Mesodermal cell (in vitro differentiated cells): ENCODE measurements at regions not wholly inside any gene's neighbourhood (a gene's known extent, or its start where the extent isn't known, plus 50 kb on each side); places are given as distances from the start of the nearest gene placed in this dataset.
A peak's percentile ranks its signal among the peaks of the same experiment; 100 is the strongest.

ENCODE experiments used
- H3K27ac ChIP-seq: 2 replicates; pipeline ENCODE4 v1.7.0; 2013; ENCODE audit warnings: mild to moderate bottlenecking, low read depth, low read length, moderate library complexity; ENCODE audit not compliant: severe bottlenecking
- H3K36me3 ChIP-seq: 2 replicates; pipeline ENCODE4 v1.7.1; 2013; ENCODE audit warnings: mild to moderate bottlenecking, low read length, moderate library complexity; ENCODE audit not compliant: control insufficient read depth, insufficient read depth
- H3K4me1 ChIP-seq: one replicate; pipeline ENCODE4 v1.7.1; 2013; ENCODE audit warnings: mild to moderate bottlenecking, low read length; ENCODE audit not compliant: insufficient read depth, control insufficient read depth, poor library complexity, severe bottlenecking
- H3K4me3 ChIP-seq: 2 replicates; pipeline ENCODE4 v1.7.0; 2013; ENCODE audit warnings: low read length, control low read depth, mild to moderate bottlenecking; ENCODE audit not compliant: insufficient read depth, poor library complexity, severe bottlenecking; ENCODE audit errors: extremely low read depth
- H3K9me3 ChIP-seq: 2 replicates; pipeline ENCODE4 v1.7.1; 2013; ENCODE audit warnings: mild to moderate bottlenecking, low read length, moderate library complexity; ENCODE audit not compliant: control insufficient read depth
- WGBS, 2 experiments: methylation state at CpG; one replicate each; pipeline ENCODE4 v1.1.5; 2013; ENCODE audit warnings: missing lambda C conversion rate in 2 of 2; ENCODE audit not compliant: insufficient coverage in 2 of 2; 5-methylcytosine and 5-hydroxymethylcytosine counted together

DNA sequence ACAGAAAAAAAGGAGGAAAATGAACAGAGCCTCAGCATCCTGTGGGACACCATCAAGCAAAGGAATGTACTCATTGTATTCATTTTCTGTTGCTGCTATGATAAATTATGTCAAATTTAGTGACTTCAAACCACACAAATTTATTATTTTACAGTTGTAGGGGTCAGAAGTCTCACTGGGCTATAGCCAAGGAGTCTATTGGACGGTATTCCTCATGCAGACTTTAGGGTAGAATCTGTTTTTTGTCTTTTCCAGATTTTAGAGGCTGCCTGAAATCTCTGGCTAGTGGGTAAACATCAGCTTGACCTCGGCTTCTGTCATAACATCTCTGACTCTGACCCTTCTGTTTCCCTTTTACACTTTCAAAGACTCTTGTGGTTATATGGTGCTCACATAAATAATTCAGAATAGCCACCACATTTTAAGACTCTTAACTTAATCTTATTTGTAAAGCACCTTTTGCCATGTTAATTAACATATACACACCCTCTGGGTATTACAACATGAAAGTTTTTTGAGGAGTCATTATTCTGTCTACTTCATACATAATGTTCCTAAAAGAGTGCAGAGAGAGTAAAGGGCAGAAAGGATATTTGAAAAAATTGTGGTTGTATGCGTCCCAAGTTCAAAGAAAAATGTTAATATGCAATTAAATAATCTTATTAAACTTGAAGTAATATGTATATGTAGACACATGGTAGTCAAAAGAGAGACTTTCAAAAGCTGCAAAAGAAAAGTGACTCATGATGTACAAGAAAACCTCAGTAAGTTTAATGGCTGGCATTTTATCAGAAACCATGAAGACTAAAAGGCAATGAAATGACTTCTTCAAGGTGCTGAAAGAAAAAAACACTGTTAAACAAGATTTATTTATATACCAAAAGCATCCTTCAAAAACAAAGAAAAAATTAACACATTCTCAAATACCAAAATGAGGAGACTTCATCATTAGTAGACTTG, 70.8 kb upstream of the MEOX2 start:
- H3K4me1 ChIP-seq: no peaks in the 10 kb centered on the region
- H3K4me3 ChIP-seq: no peak overlapping the region
- H3K27ac ChIP-seq: no peak overlapping the region
- no peaks in the 10 kb centered on the region for H3K36me3 ChIP-seq
- WGBS, 2 experiments: no CpG with 5 or more reads among the region's 3 CpGs
- H3K9me3 ChIP-seq: peaks cover 4% of the 10 kb centered on the region

- Histone ChIP-seq H3K36me3 (no peaks in the 10 kb centered on the region), H3K4me1 (no peaks in the 10 kb centered on the region), H3K4me3 (no peak overlapping the region), H3K27ac (no peak overlapping the region), H3K9me3 (peaks cover 4% of the 10 kb centered on the region)
- 93% methylated on average over 2 of the region's 2 CpGs; no CpG with 5 or more reads in 1 of the 2 experiments for WGBS, 2 experiments
These were observed 68.6 kb upstream of the MEOX2 start for GRCh38 chr7:15755061-15755460.

- WGBS, 2 experiments: no CpG with 5 or more reads among the region's 1 CpG
- Histone ChIP-seq H3K27ac (no peak overlapping the region), H3K36me3 (no peaks in the 10 kb centered on the region), H3K9me3 (peaks cover 4% of the 10 kb centered on the region), H3K4me1 (no peaks in the 10 kb centered on the region), H3K4me3 (no peak overlapping the region)
These were observed 67.5 kb upstream of the MEOX2 start for GRCh38 chr7:15753887-15754579.

DNA sequence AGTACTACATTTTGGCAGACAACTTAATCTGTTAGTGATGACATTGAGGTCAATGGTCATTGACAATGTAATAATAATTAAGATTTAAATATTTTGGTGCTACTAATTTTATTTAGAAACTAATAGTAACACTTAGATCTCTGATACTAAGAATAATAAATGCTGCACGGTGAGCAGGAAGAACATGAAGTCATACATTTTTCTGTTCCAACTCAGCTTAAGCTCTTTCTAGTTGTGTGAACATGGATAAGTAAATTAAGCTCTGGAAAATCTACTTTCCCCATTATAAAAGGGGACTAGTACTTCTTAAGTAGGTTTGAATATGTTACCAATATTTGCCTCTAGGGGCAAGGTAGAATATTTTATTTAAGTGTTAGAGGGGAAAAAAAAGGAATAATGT, 65.9 kb upstream of the MEOX2 start:
- H3K4me1 ChIP-seq: peaks cover 2% of the 10 kb centered on the region
- H3K4me3 ChIP-seq: no peak overlapping the region
- no peaks in the 10 kb centered on the region for H3K36me3 ChIP-seq
- H3K27ac ChIP-seq: no peak overlapping the region
- WGBS, 2 experiments: no CpG with 5 or more reads among the region's 1 CpG
- H3K9me3 ChIP-seq: peaks cover 4% of the 10 kb centered on the region

DNA sequence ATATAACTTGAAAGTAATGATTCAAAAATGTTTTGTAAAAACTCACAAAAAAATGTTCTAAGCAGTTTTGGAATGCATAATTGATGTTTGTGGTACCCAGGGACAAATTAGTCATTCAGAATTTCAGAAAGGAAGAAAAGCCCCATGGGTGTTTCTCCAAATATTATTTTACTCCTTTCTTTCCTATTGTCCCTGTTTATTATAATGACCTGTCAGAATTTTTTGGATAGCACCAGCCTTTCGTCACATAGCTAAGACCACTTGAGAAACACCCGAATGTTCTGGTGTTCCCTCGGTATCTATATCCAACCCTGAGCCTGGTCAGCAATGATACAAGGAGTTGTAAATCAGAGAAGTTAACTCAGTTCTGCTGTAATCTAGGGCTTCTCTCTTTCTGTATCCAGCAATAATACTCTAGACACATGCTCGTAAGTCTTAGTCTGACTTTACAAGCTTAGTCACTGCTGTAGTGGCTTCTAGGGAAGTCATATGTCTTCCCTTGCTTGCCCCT, 64.8 kb upstream of the MEOX2 start:
- WGBS, 2 experiments: 88% methylated on average over 3 of the region's 4 CpGs; no CpG with 5 or more reads in 1 of the 2 experiments

GRCh38 chr7:15750727-15751126, 64.2 kb upstream of the MEOX2 start:
- H3K4me3 ChIP-seq: no peak overlapping the region
- H3K4me1 ChIP-seq: peaks cover 7% of the 10 kb centered on the region
- WGBS, 2 experiments: 100% methylated on average over 2 of the region's 3 CpGs; no CpG with 5 or more reads in 1 of the 2 experiments
- no peaks in the 10 kb centered on the region for H3K9me3 ChIP-seq
- no peaks in the 10 kb centered on the region for H3K36me3 ChIP-seq
- no peak overlapping the region for H3K27ac ChIP-seq

More for the DNA sequence above, 64.8 kb upstream of the MEOX2 start:
- Histone ChIP-seq H3K4me3 (no peak overlapping the region), H3K36me3 (no peaks in the 10 kb centered on the region), H3K27ac (no peak overlapping the region), H3K4me1 (peaks cover 7% of the 10 kb centered on the region), H3K9me3 (peaks cover 3% of the 10 kb centered on the region)

DNA sequence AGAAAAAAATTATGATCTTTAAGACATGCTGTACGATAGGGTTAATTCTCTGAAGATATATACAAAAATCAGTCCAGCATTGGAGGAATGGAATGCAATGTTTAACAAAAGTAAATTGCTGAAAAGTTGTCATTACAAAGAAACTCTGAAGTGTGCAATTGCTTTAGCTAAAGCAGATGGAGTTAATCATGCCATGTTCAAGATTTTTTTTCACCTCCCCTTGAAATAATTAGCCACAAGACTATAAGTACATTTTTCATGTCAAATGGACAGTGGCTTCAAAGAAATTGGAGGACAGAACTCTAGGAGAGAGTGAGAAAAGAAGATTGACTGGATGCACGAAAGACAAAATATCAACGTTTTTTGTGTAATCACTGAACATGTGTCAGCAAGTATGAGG, 63.1 kb upstream of the MEOX2 start:
- 70 to 84% methylated on average over 2 of the region's 3 CpGs for WGBS, 2 experiments
- Histone ChIP-seq H3K4me1 (peaks cover 7% of the 10 kb centered on the region), H3K27ac (no peak overlapping the region)

GRCh38 chr7:15747712-15748111, 61.2 kb upstream of the MEOX2 start:
- no peak overlapping the region for H3K27ac ChIP-seq
- H3K9me3 ChIP-seq: no peaks in the 10 kb centered on the region
- no CpG with 5 or more reads among the region's 4 CpGs for WGBS, 2 experiments
- H3K36me3 ChIP-seq: no peaks in the 10 kb centered on the region
- no peak overlapping the region for H3K4me3 ChIP-seq
- H3K4me1 ChIP-seq: peaks cover 7% of the 10 kb centered on the region

More for the DNA sequence above, 63.1 kb upstream of the MEOX2 start:
- H3K36me3 ChIP-seq: no peaks in the 10 kb centered on the region
- H3K9me3 ChIP-seq: no peaks in the 10 kb centered on the region
- H3K4me3 ChIP-seq: no peak overlapping the region

GRCh38 chr7:15747301-15747700, 60.8 kb upstream of the MEOX2 start:
- peaks cover 7% of the 10 kb centered on the region for H3K4me1 ChIP-seq
- 100% methylated on average over 1 to 2 of the region's 2 CpGs for WGBS, 2 experiments
- no peaks in the 10 kb centered on the region for H3K36me3 ChIP-seq
- no peaks in the 10 kb centered on the region for H3K9me3 ChIP-seq
- no peak overlapping the region for H3K4me3 ChIP-seq
- H3K27ac ChIP-seq: peak overlapping the region; percentile 3

DNA sequence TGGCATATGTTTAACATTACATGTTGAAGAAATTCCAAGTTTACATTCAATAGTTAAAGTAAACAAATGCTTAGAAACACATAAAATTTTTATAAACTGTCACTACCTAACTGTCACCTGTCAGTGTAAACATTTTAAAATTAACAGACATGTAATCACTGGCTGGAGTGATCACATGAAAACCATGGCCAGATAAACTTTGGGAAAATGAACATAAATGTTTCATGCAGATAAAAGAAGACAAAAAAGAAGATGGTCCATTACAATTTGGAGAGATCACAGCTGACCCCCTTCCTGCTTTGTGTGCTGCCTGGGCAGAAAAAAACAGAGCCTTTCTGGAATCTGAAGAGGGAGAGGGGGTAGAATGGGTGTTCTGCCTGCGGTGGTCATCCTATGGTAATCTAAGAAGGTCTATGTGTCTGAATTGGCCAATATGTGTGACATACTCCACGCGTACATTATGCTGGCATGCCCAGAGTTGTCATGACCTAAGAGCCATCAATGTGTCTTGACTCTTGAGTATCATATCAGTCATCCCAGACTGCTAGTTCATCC, 57.5 kb upstream of the MEOX2 start:
- no peak overlapping the region for H3K4me3 ChIP-seq
- H3K9me3 ChIP-seq: no peaks in the 10 kb centered on the region
- peaks cover 7% of the 10 kb centered on the region for H3K4me1 ChIP-seq
- 75 to 100% methylated on average over 2 of the region's 3 CpGs for WGBS, 2 experiments
- H3K27ac ChIP-seq: no peak overlapping the region
- H3K36me3 ChIP-seq: no peaks in the 10 kb centered on the region
